ENCODE measurements at regions not wholly inside any gene's neighbourhood (a gene's known extent, or its start where the extent isn't known, plus 50 kb on each side); places are given as distances from the start of the nearest gene placed in this dataset.

DNA sequence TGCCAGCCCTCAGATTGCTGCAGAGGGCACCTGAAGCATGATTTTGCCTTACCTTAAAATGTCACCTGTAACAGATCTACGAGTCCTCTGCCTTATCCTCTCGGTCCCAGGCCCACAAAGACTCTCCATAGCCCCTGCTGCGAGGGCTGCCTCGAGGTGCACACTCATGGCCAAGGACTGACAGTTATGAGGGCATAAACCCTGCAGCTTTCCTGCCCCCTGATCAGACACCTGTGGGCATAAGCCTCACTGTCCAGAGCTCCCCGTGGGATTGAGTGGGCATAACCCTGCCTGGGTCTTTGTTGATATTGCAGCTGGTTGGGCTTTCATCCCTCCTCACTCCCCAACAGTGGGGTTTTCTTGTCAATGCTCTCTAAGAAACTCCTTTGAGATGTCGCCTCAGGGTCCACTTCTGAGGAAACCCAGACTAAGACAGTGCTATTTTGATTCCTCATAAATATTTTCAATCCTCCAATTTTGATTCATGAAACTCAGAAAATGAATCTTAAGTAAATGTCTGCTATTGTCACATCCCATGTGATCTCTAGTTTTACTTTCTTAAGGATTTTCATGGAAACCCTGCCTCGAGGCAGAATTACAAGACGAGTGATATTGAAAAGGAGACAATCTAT lies 108.5 kb upstream of the NCK2 start:
- no peak for DNase-seq (ENCODE audit: low spot score)
- intact Hi-C loops (cut with micrococcal nuclease; ENCODE audit: unreplicated experiment), result no loop called here
- Histone ChIP-seq H3K4me1 (ENCODE audit: insufficient read depth, low read length, poor library complexity, severe bottlenecking) (no peaks in the 10 kb centered on the region), H3K27me3 (replicated peaks; ENCODE audit: insufficient read depth, low read depth, low read length, poor library complexity) (peaks cover 9% of the 10 kb centered on the region), H3K36me3 (ENCODE audit: insufficient read depth, low read length, poor library complexity, severe bottlenecking) (no peaks in the 10 kb centered on the region), H3K9me3 (ENCODE audit: low read depth, low read length, poor library complexity, severe bottlenecking) (no peaks in the 10 kb centered on the region), H3K4me3 (ENCODE audit: low read depth, low read length, poor library complexity, severe bottlenecking) (no peak overlapping the region), H3K27ac (ENCODE audit: low read depth, low read length, poor library complexity, severe bottlenecking) (no peak overlapping the region)
- POLR2A ChIA-PET (ENCODE audit: low non-redundant PET), result no interaction called here
- TF ChIP-seq, protein P1, sequence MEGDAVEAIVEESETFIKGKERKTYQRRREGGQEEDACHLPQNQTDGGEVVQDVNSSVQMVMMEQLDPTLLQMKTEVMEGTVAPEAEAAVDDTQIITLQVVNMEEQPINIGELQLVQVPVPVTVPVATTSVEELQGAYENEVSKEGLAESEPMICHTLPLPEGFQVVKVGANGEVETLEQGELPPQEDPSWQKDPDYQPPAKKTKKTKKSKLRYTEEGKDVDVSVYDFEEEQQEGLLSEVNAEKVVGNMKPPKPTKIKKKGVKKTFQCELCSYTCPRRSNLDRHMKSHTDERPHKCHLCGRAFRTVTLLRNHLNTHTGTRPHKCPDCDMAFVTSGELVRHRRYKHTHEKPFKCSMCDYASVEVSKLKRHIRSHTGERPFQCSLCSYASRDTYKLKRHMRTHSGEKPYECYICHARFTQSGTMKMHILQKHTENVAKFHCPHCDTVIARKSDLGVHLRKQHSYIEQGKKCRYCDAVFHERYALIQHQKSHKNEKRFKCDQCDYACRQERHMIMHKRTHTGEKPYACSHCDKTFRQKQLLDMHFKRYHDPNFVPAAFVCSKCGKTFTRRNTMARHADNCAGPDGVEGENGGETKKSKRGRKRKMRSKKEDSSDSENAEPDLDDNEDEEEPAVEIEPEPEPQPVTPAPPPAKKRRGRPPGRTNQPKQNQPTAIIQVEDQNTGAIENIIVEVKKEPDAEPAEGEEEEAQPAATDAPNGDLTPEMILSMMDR (conservative IDR thresholded peaks at IDR 0.05; ENCODE audit: low read depth, low read length), result no peak
- TF ChIP-seq EZH2 (IDR thresholded peaks at IDR 0.05; ENCODE audit: borderline replicate concordance, low read depth, low read length, poor library complexity, severe bottlenecking), result no peak
- no TSS peak for BruUV-seq (replicated peaks)
- CTCF ChIA-PET, result no interaction called here

DNA sequence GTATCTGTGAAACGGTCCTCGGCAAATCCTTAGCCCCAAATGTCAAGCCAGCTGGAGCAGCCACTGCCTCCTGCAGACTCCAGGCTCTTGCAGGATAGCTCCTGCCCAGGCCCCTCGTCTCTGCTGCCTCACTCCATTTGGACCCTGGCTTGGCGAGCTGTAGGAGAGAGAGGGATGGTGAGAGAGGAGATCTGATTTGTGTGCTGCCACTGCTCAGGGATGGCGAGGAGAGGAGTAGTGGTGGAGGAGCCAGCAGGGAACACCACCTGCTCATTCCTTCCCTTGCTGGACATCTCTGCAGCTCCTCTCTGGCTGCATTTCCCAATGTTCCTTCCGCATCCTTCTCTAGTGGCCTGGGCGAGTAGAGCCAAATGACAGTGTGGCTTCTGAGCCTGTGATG lies 109.1 kb upstream of the NCK2 start:
- BruUV-seq (replicated peaks), result no TSS peak
- no peak for DNase-seq (ENCODE audit: low spot score)
- Histone ChIP-seq H3K4me3 (ENCODE audit: low read depth, low read length, poor library complexity, severe bottlenecking) (no peak overlapping the region), H3K9me3 (ENCODE audit: low read depth, low read length, poor library complexity, severe bottlenecking) (no peaks in the 10 kb centered on the region), H3K27ac (ENCODE audit: low read depth, low read length, poor library complexity, severe bottlenecking) (no peak overlapping the region), H3K4me1 (ENCODE audit: insufficient read depth, low read length, poor library complexity, severe bottlenecking) (no peaks in the 10 kb centered on the region), H3K27me3 (replicated peaks; ENCODE audit: insufficient read depth, low read depth, low read length, poor library complexity) (peaks cover 11% of the 10 kb centered on the region), H3K36me3 (ENCODE audit: insufficient read depth, low read length, poor library complexity, severe bottlenecking) (no peaks in the 10 kb centered on the region)
- CTCF ChIA-PET, result no interaction called here
- POLR2A ChIA-PET (ENCODE audit: low non-redundant PET), result no interaction called here
- TF ChIP-seq EZH2 (IDR thresholded peaks at IDR 0.05; ENCODE audit: borderline replicate concordance, low read depth, low read length, poor library complexity, severe bottlenecking), result no peak
- TF ChIP-seq, protein P1 (conservative IDR thresholded peaks at IDR 0.05; ENCODE audit: low read depth, low read length), result no peak
- intact Hi-C loops (cut with micrococcal nuclease; ENCODE audit: unreplicated experiment), result no loop called here

DNA sequence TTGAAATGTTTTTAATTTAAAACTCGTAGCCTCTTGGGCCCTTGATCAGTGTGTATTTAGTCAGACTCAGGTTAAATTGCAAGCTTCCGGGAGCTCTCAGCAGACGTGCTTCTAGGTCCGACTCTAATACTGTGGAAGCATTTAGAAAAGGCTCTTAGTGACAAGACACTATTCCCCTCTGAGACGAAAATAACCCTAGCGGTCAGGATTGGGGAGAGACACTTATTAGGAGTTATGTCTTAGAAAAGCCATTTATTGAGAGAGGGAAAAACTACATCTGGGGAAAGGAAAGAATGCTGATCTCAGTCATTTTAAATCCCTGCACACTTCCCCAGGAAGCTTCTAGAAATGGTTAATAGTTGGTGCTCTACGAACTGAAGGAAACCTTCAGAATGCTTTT lies 110.5 kb upstream of the NCK2 start:
- Histone ChIP-seq H3K27ac (ENCODE audit: low read depth, low read length, poor library complexity, severe bottlenecking) (no peak overlapping the region), H3K4me1 (ENCODE audit: insufficient read depth, low read length, poor library complexity, severe bottlenecking) (no peaks in the 10 kb centered on the region), H3K27me3 (replicated peaks; ENCODE audit: insufficient read depth, low read depth, low read length, poor library complexity) (peaks cover 11% of the 10 kb centered on the region), H3K4me3 (ENCODE audit: low read depth, low read length, poor library complexity, severe bottlenecking) (no peak overlapping the region), H3K36me3 (ENCODE audit: insufficient read depth, low read length, poor library complexity, severe bottlenecking) (no peaks in the 10 kb centered on the region), H3K9me3 (ENCODE audit: low read depth, low read length, poor library complexity, severe bottlenecking) (no peaks in the 10 kb centered on the region)
- CTCF ChIA-PET, result no interaction called here
- intact Hi-C loops (cut with micrococcal nuclease; ENCODE audit: unreplicated experiment), result no loop called here
- TF ChIP-seq, protein P1 (conservative IDR thresholded peaks at IDR 0.05; ENCODE audit: low read depth, low read length), result no peak
- TF ChIP-seq EZH2 (IDR thresholded peaks at IDR 0.05; ENCODE audit: borderline replicate concordance, low read depth, low read length, poor library complexity, severe bottlenecking), result no peak
- POLR2A ChIA-PET (ENCODE audit: low non-redundant PET), result no interaction called here
- DNase-seq (ENCODE audit: low spot score), result no peak
- BruUV-seq (replicated peaks), result no TSS peak
